HG02623 (cell line): ENCODE measurements at regions not wholly inside any gene's neighbourhood (a gene's known extent, or its start where the extent isn't known, plus 50 kb on each side); places are given as distances from the start of the nearest gene placed in this dataset.

ENCODE experiments used
- ATAC-seq: cut with Tn5 transposase; IDR thresholded peaks from one replicate; pipeline ENCODE4 v1.9.1; 2021; ENCODE audit warnings: moderate library complexity; ENCODE audit not compliant: unreplicated experiment

GRCh38 chr20:39310363-39310995 is 348.3 kb downstream of the DHX35 start:
- no peak for ATAC-seq

- ATAC-seq, result no peak
Measured at GRCh38 chr20:39309458-39309857, 347.3 kb downstream of the DHX35 start.

- ATAC-seq, result no peak
Measured at GRCh38 chr20:39302312-39302711, 340.2 kb downstream of the DHX35 start.

GRCh38 chr20:39299783-39300182 is 337.6 kb downstream of the DHX35 start:
- ATAC-seq, result no peak

- ATAC-seq, result no peak
Measured at GRCh38 chr20:39298571-39299506, 336.7 kb downstream of the DHX35 start.

- ATAC-seq, result no peak
Measured at GRCh38 chr20:39298121-39298520, 336.0 kb downstream of the DHX35 start.

- no peak for ATAC-seq
Measured at GRCh38 chr20:39295301-39295700, 333.2 kb downstream of the DHX35 start.

- no peak for ATAC-seq
Measured at GRCh38 chr20:39294137-39294725, 332.1 kb downstream of the DHX35 start.

- no peak for ATAC-seq
Measured at GRCh38 chr20:39292193-39292736, 330.1 kb downstream of the DHX35 start.

GRCh38 chr20:39291301-39291700 is 329.2 kb downstream of the DHX35 start:
- no peak for ATAC-seq

- no peak for ATAC-seq
Measured at GRCh38 chr20:39290575-39290974, 328.4 kb downstream of the DHX35 start.

GRCh38 chr20:39289831-39290230 is 327.7 kb downstream of the DHX35 start:
- ATAC-seq, result no peak

GRCh38 chr20:39289316-39289715 is 327.2 kb downstream of the DHX35 start:
- ATAC-seq, result no peak

GRCh38 chr20:39283464-39283863 is 321.3 kb downstream of the DHX35 start:
- no peak for ATAC-seq

GRCh38 chr20:39282619-39283092 is 320.5 kb downstream of the DHX35 start:
- ATAC-seq, result no peak

GRCh38 chr20:39280875-39281274 is 318.7 kb downstream of the DHX35 start:
- no peak for ATAC-seq

- ATAC-seq, result no peak
Measured at GRCh38 chr20:39278230-39278788, 316.2 kb downstream of the DHX35 start.

GRCh38 chr20:39277185-39277584 is 315.0 kb downstream of the DHX35 start:
- no peak for ATAC-seq

GRCh38 chr20:39270837-39271604 is 308.9 kb downstream of the DHX35 start:
- no peak for ATAC-seq

GRCh38 chr20:39269493-39270217 is 307.5 kb downstream of the DHX35 start:
- ATAC-seq, result no peak
